ENCODE measurements at regions not wholly inside any gene's neighbourhood (a gene's known extent, or its start where the extent isn't known, plus 50 kb on each side); places are given as distances from the start of the nearest gene placed in this dataset.

DNA sequence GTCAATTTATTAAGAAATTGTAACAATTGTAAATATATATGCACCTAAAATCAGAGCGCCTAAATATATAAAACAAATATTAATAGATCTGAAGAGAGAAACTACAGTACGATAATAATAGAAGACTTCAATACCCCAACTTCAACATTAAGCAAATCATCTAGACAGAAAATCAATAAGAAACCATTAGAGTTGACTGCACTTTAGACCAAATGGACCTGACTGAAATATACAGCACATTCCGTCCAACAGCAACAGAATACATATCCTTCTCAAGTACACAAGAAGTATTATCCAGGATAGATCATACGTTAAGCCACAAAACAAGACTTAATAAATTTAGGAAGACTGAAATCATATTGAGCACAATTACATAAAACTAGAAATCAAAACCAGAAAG, 208.7 kb downstream of the MED10 start:
- DNase-seq (ENCODE audit: low read depth): no peak
- H3K4me3 ChIP-seq (ENCODE audit: low read depth, low read length): no peak overlapping the region
- no peak for TF ChIP-seq POLR2A (IDR thresholded peaks at IDR 0.05; ENCODE audit: extremely low read depth, insufficient read length)

DNA sequence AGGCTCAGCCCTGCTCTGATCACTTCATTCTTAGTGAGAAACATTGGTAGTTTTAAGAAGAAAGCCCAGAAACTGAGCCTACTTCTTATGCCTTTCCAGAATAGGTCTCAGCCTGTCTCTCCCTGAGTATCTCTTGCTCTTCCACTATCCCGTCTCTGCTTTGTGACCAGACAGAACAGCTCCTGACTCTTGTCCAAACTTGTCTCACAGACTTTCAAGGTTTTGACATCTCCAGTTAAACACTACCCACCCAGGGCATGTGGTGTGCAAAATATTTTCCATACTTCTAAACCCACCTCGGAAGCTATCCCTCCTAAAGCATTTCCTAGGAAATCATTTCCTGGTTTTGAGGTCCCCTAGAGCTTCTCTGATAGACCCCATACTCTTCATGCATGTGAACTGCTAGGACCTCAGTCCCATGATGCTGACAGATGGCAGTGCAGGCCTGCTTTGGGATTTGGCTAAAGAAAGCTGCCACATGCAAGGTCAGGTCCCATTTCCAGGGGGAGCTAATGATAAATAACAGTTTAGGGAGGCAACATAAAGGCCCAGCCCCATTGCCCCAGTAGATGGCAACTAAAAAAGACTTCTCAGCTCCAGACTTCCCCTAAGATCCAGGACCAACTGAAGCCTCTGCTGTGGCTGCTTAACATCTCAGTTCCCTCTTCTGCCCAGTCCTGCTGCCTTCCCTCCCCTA, 211.5 kb downstream of the MED10 start:
- no peak for DNase-seq (ENCODE audit: low read depth)

DNA sequence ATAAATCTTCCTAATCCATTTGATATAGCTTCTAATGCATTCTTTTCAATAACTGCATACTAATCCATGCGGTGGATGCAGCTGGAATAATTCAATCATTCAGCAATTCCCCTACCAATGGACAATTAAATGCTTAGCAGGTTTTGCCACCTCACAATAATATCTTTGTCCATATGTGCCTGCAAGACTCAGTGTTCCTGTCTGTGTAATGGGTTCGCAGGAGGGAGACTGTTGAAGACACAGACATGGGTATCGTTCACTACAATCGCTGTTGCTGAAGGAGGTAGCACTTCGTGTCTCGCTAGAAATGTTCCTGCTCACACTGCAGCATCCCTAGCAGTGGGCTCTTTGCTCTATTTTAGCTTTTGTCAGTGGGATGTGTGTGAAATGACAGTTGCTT, 214.4 kb downstream of the MED10 start:
- TF ChIP-seq, protein P1, sequence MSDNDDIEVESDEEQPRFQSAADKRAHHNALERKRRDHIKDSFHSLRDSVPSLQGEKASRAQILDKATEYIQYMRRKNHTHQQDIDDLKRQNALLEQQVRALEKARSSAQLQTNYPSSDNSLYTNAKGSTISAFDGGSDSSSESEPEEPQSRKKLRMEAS (IDR thresholded peaks at IDR 0.05; ENCODE audit: low read depth, low read length): no peak
- TF ChIP-seq POLR2A (IDR thresholded peaks at IDR 0.05; ENCODE audit: extremely low read depth, insufficient read length) (no peak), MYC (IDR thresholded peaks at IDR 0.05; ENCODE audit: low read depth, low read length) (no peak)
- TF ChIP-seq, protein P2, sequence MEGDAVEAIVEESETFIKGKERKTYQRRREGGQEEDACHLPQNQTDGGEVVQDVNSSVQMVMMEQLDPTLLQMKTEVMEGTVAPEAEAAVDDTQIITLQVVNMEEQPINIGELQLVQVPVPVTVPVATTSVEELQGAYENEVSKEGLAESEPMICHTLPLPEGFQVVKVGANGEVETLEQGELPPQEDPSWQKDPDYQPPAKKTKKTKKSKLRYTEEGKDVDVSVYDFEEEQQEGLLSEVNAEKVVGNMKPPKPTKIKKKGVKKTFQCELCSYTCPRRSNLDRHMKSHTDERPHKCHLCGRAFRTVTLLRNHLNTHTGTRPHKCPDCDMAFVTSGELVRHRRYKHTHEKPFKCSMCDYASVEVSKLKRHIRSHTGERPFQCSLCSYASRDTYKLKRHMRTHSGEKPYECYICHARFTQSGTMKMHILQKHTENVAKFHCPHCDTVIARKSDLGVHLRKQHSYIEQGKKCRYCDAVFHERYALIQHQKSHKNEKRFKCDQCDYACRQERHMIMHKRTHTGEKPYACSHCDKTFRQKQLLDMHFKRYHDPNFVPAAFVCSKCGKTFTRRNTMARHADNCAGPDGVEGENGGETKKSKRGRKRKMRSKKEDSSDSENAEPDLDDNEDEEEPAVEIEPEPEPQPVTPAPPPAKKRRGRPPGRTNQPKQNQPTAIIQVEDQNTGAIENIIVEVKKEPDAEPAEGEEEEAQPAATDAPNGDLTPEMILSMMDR (IDR thresholded peaks at IDR 0.05; ENCODE audit: low read depth, low read length): no peak
- no peak overlapping the region for H3K4me3 ChIP-seq (ENCODE audit: low read depth, low read length)
- DNase-seq (ENCODE audit: low read depth): no peak

More for the DNA sequence above, 211.5 kb downstream of the MED10 start:
- no peak overlapping the region for H3K4me3 ChIP-seq (ENCODE audit: low read depth, low read length)
- TF ChIP-seq, protein P1 (IDR thresholded peaks at IDR 0.05; ENCODE audit: low read depth, low read length): no peak
- no peak for TF ChIP-seq POLR2A (IDR thresholded peaks at IDR 0.05; ENCODE audit: extremely low read depth, insufficient read length)
- TF ChIP-seq, protein P2 (IDR thresholded peaks at IDR 0.05; ENCODE audit: low read depth, low read length): no peak
- TF ChIP-seq MYC (IDR thresholded peaks at IDR 0.05; ENCODE audit: low read depth, low read length): no peak

DNA sequence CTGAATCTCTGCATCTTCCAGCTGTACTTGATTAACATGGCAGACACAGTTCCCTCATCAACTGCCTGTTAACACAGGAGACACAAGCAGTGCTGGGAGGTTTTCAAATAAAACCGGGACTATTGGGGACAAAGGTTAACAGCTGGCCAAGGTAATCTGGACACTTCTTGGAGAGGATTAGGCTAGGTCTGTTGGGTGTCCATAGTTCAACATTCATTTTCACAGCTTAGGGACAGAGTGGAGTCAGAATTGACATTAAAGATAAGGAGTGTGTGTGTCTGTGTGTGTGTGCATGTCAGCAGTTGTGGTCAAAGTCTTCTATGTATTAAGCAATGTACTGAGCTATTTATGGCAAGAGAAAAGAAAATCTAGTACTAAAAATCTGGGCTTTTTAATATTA, 216.2 kb downstream of the MED10 start:
- H3K4me3 ChIP-seq (ENCODE audit: low read depth, low read length): no peak overlapping the region
- no peak for TF ChIP-seq MYC (IDR thresholded peaks at IDR 0.05; ENCODE audit: low read depth, low read length)
- TF ChIP-seq, protein P1 (IDR thresholded peaks at IDR 0.05; ENCODE audit: low read depth, low read length): no peak
- TF ChIP-seq, protein P2 (IDR thresholded peaks at IDR 0.05; ENCODE audit: low read depth, low read length): no peak
- TF ChIP-seq POLR2A (IDR thresholded peaks at IDR 0.05; ENCODE audit: extremely low read depth, insufficient read length): no peak
- no peak for DNase-seq (ENCODE audit: low read depth)

DNA sequence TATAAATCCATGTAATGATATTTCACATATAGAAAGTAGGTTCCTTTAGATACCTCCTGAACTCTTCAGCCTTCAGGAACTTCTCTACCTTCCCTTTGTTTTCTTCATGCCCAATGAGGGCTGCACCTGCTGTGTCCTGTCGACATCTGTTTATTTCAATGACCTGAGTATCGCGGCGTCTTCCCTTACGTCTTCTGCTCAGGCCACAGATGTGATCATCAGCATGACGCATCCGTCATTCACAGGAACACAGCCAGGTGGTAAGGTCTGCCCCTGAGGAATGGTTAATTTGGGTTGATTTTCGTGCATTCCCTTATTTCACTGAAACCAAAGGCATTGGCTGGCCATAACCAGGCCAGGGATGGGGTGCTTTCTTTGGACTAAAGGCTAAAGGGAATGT, 217.1 kb downstream of the MED10 start:
- H3K4me3 ChIP-seq (ENCODE audit: low read depth, low read length): no peak overlapping the region
- no peak for DNase-seq (ENCODE audit: low read depth)
- TF ChIP-seq MYC (IDR thresholded peaks at IDR 0.05; ENCODE audit: low read depth, low read length) (no peak), POLR2A (IDR thresholded peaks at IDR 0.05; ENCODE audit: extremely low read depth, insufficient read length) (no peak)

DNA sequence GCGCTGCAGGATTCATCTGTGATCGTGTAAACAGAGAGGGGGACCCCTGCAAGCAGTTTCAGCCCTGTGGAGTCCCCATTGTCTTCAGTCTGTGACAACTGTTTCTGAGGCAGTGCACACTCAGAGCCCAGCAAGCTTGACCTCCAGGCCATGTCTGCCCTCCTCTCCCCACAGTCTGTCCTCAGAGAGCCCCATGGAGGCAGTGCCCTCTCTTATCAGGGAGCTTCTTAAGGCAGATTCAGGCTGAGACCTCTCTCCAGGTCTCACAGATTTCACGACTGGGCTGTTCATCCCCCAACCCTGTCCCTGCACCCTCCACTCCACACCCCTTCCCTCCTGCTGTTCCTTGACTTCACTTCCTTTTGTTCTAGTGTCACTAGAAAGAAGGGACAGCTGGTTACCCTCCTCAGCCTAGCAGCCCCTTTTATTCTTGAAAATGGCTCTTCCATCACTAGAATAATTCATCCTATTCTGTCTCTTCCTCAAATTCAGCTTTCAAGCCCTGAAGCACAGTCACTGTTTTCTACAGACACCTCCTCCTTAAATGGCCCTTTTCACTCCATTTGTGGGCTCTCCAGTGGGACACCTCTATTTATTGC, 218.4 kb downstream of the MED10 start:
- H3K4me3 ChIP-seq (ENCODE audit: low read depth, low read length): no peak overlapping the region
- DNase-seq (ENCODE audit: low read depth): no peak

More for the DNA sequence above, 218.4 kb downstream of the MED10 start:
- no peak for TF ChIP-seq POLR2A (IDR thresholded peaks at IDR 0.05; ENCODE audit: extremely low read depth, insufficient read length)
- TF ChIP-seq, protein P1 (IDR thresholded peaks at IDR 0.05; ENCODE audit: low read depth, low read length): no peak
- TF ChIP-seq, protein P2 (IDR thresholded peaks at IDR 0.05; ENCODE audit: low read depth, low read length): no peak
- no peak for TF ChIP-seq MYC (IDR thresholded peaks at IDR 0.05; ENCODE audit: low read depth, low read length)

Data from NB4 (cell line).